Fibroblast of peridontal ligament (primary cell): ENCODE measurements at regions not wholly inside any gene's neighbourhood (a gene's known extent, or its start where the extent isn't known, plus 50 kb on each side); places are given as distances from the start of the nearest gene placed in this dataset.

Experiments used
- DNase-seq: peaks from one replicate; pipeline ENCODE4 v3.0.0-alpha.2; 2010; ENCODE audit errors: extremely low read depth

DNA sequence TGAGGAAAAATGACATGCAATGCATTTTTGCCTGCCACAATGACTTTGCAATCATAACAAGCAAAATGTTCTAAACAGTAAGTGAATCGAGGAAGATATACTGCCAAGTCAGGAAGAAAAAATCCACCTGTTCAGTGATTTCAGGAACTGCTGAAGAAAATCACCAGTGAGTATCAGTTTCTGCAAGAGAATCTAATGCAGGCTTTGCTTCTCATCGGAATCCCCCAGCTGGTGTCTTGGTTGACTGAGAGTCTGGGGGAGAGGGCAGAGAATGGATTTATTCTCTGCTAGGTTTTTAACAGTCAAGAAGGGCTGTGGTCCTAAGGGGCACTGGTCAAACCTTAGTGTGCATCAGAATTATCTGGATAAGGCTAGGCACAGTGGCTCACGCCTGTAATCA is 363.4 kb downstream of the CDH26 start:
- DNase-seq = no peak

- no peak for DNase-seq
These were observed 368.6 kb downstream of the CDH26 start for GRCh38 chr20:60326821-60327220.

DNA sequence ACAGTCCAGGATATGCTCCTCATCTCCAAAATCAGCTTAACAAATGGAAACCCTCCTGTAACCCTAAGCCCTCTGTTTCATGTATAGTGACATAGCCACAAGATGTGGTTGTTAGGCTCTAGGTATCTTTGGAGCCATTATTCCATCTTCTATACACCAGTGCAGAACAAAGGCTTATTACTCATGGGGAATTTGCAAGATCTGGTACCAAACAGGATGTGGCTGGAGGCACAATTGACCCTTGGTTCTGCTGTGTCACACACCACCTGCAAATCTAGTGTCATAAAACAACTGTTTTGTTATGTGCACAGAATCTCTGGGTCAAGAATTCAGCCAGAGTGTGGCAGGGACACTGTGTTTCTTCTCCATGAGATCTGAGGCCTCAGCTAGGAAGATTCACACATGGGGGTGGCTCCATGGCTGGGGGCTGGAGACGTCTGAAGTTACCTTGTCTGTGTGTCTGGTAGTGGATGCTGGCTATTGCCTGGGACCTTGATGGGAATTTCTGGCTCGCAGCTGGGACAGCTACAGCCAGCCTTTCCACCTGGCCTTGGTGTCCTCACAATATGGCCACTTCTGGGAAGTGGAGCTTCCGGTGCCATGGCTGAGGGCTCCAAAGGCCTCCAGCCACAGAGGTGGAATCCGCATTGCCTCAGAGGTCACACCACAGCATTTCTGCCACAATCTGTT is 369.9 kb downstream of the CDH26 start:
- no peak for DNase-seq

DNA sequence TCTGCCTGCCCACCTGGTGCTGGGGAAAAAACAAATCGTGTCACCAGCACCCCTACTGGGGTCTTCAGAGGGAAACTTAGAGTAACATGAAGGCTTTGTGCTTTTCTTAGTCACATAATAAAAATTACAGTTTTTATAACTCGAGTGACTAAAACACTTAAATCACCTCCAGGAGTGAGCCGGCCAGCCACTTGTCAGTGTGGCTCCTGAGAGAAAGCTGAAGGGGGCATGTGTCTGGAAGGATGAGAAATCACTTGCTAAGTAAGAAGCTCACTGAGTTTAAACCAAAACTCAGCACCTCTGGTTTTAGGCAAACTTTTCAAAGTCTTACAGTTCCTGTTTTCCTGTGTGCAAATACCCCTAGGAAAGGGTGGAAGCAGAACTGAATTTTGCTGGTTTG is 372.2 kb downstream of the CDH26 start:
- DNase-seq = no peak

GRCh38 chr20:60331688-60332300 is 373.6 kb downstream of the CDH26 start:
- DNase-seq = no peak

GRCh38 chr20:60332523-60332922 is 374.3 kb downstream of the CDH26 start:
- DNase-seq = no peak

- no peak for DNase-seq
These were observed 376.7 kb downstream of the CDH26 start for GRCh38 chr20:60334911-60335310.

- DNase-seq = no peak
These were observed 380.3 kb downstream of the CDH26 start for GRCh38 chr20:60338556-60338955.

DNA sequence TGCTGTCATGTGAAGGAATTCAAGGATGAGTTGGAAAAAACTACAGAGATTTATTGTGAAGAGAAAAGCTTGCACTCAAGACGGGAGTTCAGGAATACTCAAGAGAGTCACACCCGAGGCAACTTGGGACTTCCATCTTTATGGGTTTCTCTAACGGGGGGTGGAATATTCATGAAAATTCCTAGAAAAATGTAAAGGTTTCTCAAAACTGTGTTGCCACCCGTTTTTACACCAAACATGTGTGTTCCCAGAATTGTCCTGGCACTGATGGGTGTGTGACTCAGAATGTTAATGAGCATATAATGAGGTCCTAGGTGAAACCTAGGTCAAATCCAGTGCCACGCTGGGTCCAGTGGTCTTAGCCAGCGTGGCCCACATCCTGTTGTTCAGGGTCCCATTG is 381.5 kb downstream of the CDH26 start:
- no peak for DNase-seq

- no peak for DNase-seq
These were observed 382.0 kb downstream of the CDH26 start for GRCh38 chr20:60340232-60340631.

GRCh38 chr20:60341062-60341461 is 382.8 kb downstream of the CDH26 start:
- no peak for DNase-seq

- DNase-seq = no peak
These were observed 386.9 kb downstream of the CDH26 start for GRCh38 chr20:60345106-60345505.

DNA sequence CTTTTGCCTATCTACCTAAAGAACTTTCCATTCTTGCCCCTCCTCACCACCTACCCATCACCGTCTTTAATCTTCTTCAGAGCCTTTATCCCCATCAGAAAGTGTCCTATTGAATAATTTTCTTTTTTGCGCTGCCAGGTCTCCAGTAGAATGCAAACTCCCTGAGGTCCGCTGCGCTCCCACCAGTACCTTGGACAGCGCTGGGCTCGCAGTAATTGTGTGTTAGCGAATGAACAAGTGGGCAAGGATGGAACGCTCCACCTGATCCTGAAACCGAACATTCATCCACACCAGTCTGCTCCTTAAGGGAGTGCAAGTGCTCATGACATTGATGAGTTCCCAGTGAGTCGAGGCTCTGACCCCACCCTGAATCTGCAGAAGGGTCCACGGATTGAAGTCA is 391.2 kb downstream of the CDH26 start:
- DNase-seq = no peak

- DNase-seq = no peak
These were observed 393.8 kb downstream of the CDH26 start for GRCh38 chr20:60352017-60352416.

DNA sequence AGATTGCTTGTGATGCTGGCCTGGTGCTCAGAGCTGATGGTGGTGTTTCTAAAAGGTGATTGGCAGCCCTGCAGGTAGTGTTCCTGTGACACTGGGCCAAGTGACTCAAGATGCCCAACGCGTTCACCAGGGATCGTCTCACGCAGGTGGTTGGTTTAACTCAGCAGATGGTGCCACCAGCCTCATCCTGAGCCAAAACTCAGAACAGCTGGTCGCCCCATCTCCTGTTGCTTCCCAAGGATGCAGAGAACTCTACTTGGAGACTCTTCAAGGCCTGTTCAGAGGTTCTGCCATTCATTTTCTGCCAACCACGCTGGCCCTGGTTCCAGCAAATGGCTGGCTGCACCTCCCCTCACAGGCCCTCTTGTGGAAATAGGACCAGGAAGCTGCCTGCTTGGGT is 394.4 kb downstream of the CDH26 start:
- DNase-seq = no peak

- DNase-seq = no peak
These were observed 395.9 kb downstream of the CDH26 start for GRCh38 chr20:60354024-60354580.

GRCh38 chr20:60358101-60358500 is 399.9 kb downstream of the CDH26 start:
- DNase-seq = no peak

DNA sequence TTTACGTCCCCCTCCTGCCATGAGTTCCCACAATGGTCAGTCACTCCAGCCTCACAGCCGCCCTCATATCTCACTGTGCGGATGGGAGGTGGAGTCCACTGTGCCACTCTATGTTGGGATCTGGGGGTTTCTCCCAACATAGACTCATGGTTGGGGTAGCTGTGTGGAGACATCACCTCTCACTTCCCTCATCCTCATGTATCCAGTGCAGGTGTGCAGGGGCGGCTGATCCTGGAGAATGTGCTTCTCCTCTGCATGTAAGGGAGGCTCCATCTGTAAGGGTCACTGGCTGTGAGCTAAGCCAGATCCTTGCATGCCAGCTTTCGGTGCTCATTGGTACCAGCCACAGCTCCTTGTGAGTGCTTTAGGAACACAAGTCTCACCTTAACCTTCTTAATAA is 400.8 kb downstream of the CDH26 start:
- no peak for DNase-seq

DNA sequence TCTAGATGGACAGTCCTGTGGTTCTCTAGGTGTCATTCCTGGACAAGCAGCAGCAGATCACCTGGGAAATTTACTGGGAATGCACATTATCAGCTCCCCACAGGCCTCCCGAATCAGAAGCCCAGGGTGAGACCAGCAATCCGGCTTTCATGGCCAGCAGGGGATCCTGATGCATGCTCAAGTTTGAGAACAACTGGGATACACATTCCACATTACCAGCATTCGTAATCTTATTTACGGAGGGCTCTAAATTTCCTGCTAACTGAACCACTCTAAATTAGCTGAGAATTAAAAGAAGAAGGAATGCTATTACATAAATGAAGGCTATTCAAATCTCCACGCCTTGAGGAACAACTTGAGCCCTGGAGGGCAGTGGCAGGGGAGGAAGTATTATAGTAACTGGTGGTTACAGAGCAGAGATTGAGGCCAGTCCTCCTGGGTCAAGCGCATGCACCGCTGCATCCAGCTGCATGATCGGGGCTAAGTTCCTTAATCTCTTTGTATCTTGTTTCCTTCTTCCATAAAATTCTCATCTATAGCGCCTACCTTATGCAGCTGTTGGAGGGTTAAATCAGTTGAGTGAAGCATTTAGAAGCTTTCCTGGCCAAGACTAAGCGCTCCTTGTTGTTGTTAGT is 403.7 kb downstream of the CDH26 start:
- no peak for DNase-seq

DNA sequence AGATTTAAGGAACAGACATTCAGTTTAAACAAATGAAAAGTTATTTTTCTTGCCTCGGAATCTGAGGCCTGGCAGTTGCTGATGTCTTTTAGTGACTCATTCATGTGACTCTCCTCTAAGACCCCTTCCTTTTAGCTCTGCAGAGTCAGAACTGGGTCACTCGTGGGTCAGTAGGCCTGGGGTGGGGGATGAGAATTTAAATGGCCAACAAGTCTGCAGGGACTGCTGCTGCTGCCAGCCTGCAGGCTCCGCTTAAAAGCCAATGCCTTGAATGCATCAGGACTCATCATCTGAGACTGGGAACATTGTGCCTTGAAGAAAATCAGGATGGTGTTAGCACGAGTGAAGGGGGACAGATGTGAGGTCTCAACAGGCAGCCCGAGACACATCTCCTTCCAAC is 404.3 kb downstream of the CDH26 start:
- no peak for DNase-seq

- DNase-seq = no peak
These were observed 405.5 kb downstream of the CDH26 start for GRCh38 chr20:60363698-60364097.

DNA sequence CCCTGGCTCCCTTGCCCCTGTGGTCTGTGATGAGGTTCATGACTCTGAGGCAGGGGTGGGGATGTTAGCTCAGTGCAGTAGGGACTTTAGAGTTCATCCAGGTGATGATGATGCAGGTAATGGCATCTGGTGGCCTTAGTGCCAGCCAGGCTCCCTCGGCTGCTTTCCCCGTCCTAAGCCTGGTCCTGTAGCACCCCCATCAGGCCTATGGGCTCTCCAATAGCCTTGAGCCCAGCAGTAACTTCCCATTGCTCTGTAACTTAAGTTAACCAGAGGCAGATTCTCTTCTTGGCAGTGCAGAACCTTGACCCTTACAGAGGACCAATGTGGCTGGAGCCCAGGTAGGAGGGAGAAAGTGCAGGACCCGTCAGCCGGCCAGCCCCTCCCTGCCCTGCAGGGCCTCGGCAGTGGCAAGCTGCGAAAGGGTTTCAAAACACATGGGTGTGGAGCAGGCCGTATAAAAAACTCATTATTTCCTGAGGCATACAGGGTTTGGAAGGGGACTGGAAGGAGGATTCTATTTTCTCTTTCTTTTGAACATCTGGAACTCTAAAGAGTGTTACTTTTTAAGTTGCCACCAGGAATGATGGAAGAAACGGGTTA is 406.9 kb downstream of the CDH26 start:
- DNase-seq = no peak

GRCh38 chr20:60365882-60366281 is 407.7 kb downstream of the CDH26 start:
- no peak for DNase-seq
